ENCODE measurements at regions not wholly inside any gene's neighbourhood (a gene's known extent, or its start where the extent isn't known, plus 50 kb on each side); places are given as distances from the start of the nearest gene placed in this dataset.
A peak's percentile ranks its signal among the peaks of the same experiment; 100 is the strongest.
"Not testable (repeated sequence)": the region's sequence is repeated elsewhere in the genome, so short reads cannot be mapped to it uniquely, and the experiment has no call there.

- H3K4me1 ChIP-seq (ENCODE audit: control insufficient read depth, extremely low read depth, insufficient read depth, low read length); H3K27ac ChIP-seq (ENCODE audit: control insufficient read depth, insufficient read depth, low read length); H3K79me2 ChIP-seq (ENCODE audit: control insufficient read depth, insufficient read depth, low read length); H3K9me1 ChIP-seq (ENCODE audit: control insufficient read depth, extremely low read depth, insufficient read depth, low read length); dilution Hi-C loops (cut with MboI; ENCODE audit: extremely low pct_ligation_motif_present, low sequenced_read_pairs); H3K9ac ChIP-seq (ENCODE audit: control insufficient read depth, extremely low read depth, insufficient read depth, low read length); H3K4me3 ChIP-seq (ENCODE audit: control insufficient read depth in 2 of 3, extremely low read depth in 1 of 3, insufficient read depth in 2 of 3, low read depth in 1 of 3, low read length in 3 of 3); FAIRE-seq; H3K27me3 ChIP-seq (ENCODE audit: control insufficient read depth, extremely low read depth, insufficient read depth, low read length); H3K9me3 ChIP-seq (ENCODE audit: control insufficient read depth, low read depth, low read length); H2AFZ ChIP-seq (ENCODE audit: control insufficient read depth, low read length); DNase-seq (ENCODE audit: low read depth, low spot score); H4K20me1 ChIP-seq (ENCODE audit: control insufficient read depth, extremely low read depth, insufficient read depth, low read length); H3K36me3 ChIP-seq (ENCODE audit: control insufficient read depth in 2 of 2, extremely low read depth in 1 of 2, insufficient read depth in 2 of 2, low read length in 2 of 2); H3K4me2 ChIP-seq (ENCODE audit: control insufficient read depth, extremely low read depth, insufficient read depth, low read depth, low read length): not testable (repeated sequence)
Observed at GRCh38 chr9:62912278-62912677, 1722.4 kb downstream of the SPATA31A7 start.

GRCh38 chr9:62915168-62915567, 1725.3 kb downstream of the SPATA31A7 start:
- H3K4me2 ChIP-seq (ENCODE audit: control insufficient read depth, extremely low read depth, insufficient read depth, low read depth, low read length); H4K20me1 ChIP-seq (ENCODE audit: control insufficient read depth, extremely low read depth, insufficient read depth, low read length); H3K27me3 ChIP-seq (ENCODE audit: control insufficient read depth, extremely low read depth, insufficient read depth, low read length); H3K4me1 ChIP-seq (ENCODE audit: control insufficient read depth, extremely low read depth, insufficient read depth, low read length); H3K79me2 ChIP-seq (ENCODE audit: control insufficient read depth, insufficient read depth, low read length); H3K9me1 ChIP-seq (ENCODE audit: control insufficient read depth, extremely low read depth, insufficient read depth, low read length); H3K4me3 ChIP-seq (ENCODE audit: control insufficient read depth in 2 of 3, extremely low read depth in 1 of 3, insufficient read depth in 2 of 3, low read depth in 1 of 3, low read length in 3 of 3); H3K9ac ChIP-seq (ENCODE audit: control insufficient read depth, extremely low read depth, insufficient read depth, low read length); H3K27ac ChIP-seq (ENCODE audit: control insufficient read depth, insufficient read depth, low read length); dilution Hi-C loops (cut with MboI; ENCODE audit: extremely low pct_ligation_motif_present, low sequenced_read_pairs); DNase-seq (ENCODE audit: low read depth, low spot score); H3K36me3 ChIP-seq (ENCODE audit: control insufficient read depth in 2 of 2, extremely low read depth in 1 of 2, insufficient read depth in 2 of 2, low read length in 2 of 2); H3K9me3 ChIP-seq (ENCODE audit: control insufficient read depth, low read depth, low read length); H2AFZ ChIP-seq (ENCODE audit: control insufficient read depth, low read length); FAIRE-seq: not testable (repeated sequence)

- H3K9ac ChIP-seq (ENCODE audit: control insufficient read depth, extremely low read depth, insufficient read depth, low read length); dilution Hi-C loops (cut with MboI; ENCODE audit: extremely low pct_ligation_motif_present, low sequenced_read_pairs): not testable (repeated sequence)
Observed at GRCh38 chr9:62915661-62916060, 1725.8 kb downstream of the SPATA31A7 start.

GRCh38 chr9:62918648-62919385, 1729.0 kb downstream of the SPATA31A7 start:
- H3K4me2 ChIP-seq (ENCODE audit: control insufficient read depth, extremely low read depth, insufficient read depth, low read depth, low read length); H3K79me2 ChIP-seq (ENCODE audit: control insufficient read depth, insufficient read depth, low read length); H3K9me1 ChIP-seq (ENCODE audit: control insufficient read depth, extremely low read depth, insufficient read depth, low read length); H4K20me1 ChIP-seq (ENCODE audit: control insufficient read depth, extremely low read depth, insufficient read depth, low read length); H3K4me3 ChIP-seq (ENCODE audit: control insufficient read depth in 2 of 3, extremely low read depth in 1 of 3, insufficient read depth in 2 of 3, low read depth in 1 of 3, low read length in 3 of 3); H3K9ac ChIP-seq (ENCODE audit: control insufficient read depth, extremely low read depth, insufficient read depth, low read length); H2AFZ ChIP-seq (ENCODE audit: control insufficient read depth, low read length); H3K27ac ChIP-seq (ENCODE audit: control insufficient read depth, insufficient read depth, low read length); H3K9me3 ChIP-seq (ENCODE audit: control insufficient read depth, low read depth, low read length); H3K4me1 ChIP-seq (ENCODE audit: control insufficient read depth, extremely low read depth, insufficient read depth, low read length); H3K36me3 ChIP-seq (ENCODE audit: control insufficient read depth in 2 of 2, extremely low read depth in 1 of 2, insufficient read depth in 2 of 2, low read length in 2 of 2); FAIRE-seq; dilution Hi-C loops (cut with MboI; ENCODE audit: extremely low pct_ligation_motif_present, low sequenced_read_pairs); DNase-seq (ENCODE audit: low read depth, low spot score); H3K27me3 ChIP-seq (ENCODE audit: control insufficient read depth, extremely low read depth, insufficient read depth, low read length): not testable (repeated sequence)

More at GRCh38 chr9:62915661-62916060, 1725.8 kb downstream of the SPATA31A7 start:
- not testable (repeated sequence) for H3K9me1 ChIP-seq (ENCODE audit: control insufficient read depth, extremely low read depth, insufficient read depth, low read length); H3K79me2 ChIP-seq (ENCODE audit: control insufficient read depth, insufficient read depth, low read length); H3K9me3 ChIP-seq (ENCODE audit: control insufficient read depth, low read depth, low read length); H3K27ac ChIP-seq (ENCODE audit: control insufficient read depth, insufficient read depth, low read length); H4K20me1 ChIP-seq (ENCODE audit: control insufficient read depth, extremely low read depth, insufficient read depth, low read length); H3K36me3 ChIP-seq (ENCODE audit: control insufficient read depth in 2 of 2, extremely low read depth in 1 of 2, insufficient read depth in 2 of 2, low read length in 2 of 2); H3K4me1 ChIP-seq (ENCODE audit: control insufficient read depth, extremely low read depth, insufficient read depth, low read length); DNase-seq (ENCODE audit: low read depth, low spot score); H3K4me2 ChIP-seq (ENCODE audit: control insufficient read depth, extremely low read depth, insufficient read depth, low read depth, low read length); H3K27me3 ChIP-seq (ENCODE audit: control insufficient read depth, extremely low read depth, insufficient read depth, low read length); H2AFZ ChIP-seq (ENCODE audit: control insufficient read depth, low read length); H3K4me3 ChIP-seq (ENCODE audit: control insufficient read depth in 2 of 3, extremely low read depth in 1 of 3, insufficient read depth in 2 of 3, low read depth in 1 of 3, low read length in 3 of 3)
- peak; percentile 79 for FAIRE-seq

- DNase-seq (ENCODE audit: low read depth, low spot score); H3K4me2 ChIP-seq (ENCODE audit: control insufficient read depth, extremely low read depth, insufficient read depth, low read depth, low read length); H3K4me1 ChIP-seq (ENCODE audit: control insufficient read depth, extremely low read depth, insufficient read depth, low read length); H3K79me2 ChIP-seq (ENCODE audit: control insufficient read depth, insufficient read depth, low read length); H3K27ac ChIP-seq (ENCODE audit: control insufficient read depth, insufficient read depth, low read length); dilution Hi-C loops (cut with MboI; ENCODE audit: extremely low pct_ligation_motif_present, low sequenced_read_pairs); H4K20me1 ChIP-seq (ENCODE audit: control insufficient read depth, extremely low read depth, insufficient read depth, low read length); H3K27me3 ChIP-seq (ENCODE audit: control insufficient read depth, extremely low read depth, insufficient read depth, low read length); H3K9me1 ChIP-seq (ENCODE audit: control insufficient read depth, extremely low read depth, insufficient read depth, low read length); H3K9me3 ChIP-seq (ENCODE audit: control insufficient read depth, low read depth, low read length); FAIRE-seq; H3K4me3 ChIP-seq (ENCODE audit: control insufficient read depth in 2 of 3, extremely low read depth in 1 of 3, insufficient read depth in 2 of 3, low read depth in 1 of 3, low read length in 3 of 3); H3K9ac ChIP-seq (ENCODE audit: control insufficient read depth, extremely low read depth, insufficient read depth, low read length); H3K36me3 ChIP-seq (ENCODE audit: control insufficient read depth in 2 of 2, extremely low read depth in 1 of 2, insufficient read depth in 2 of 2, low read length in 2 of 2); H2AFZ ChIP-seq (ENCODE audit: control insufficient read depth, low read length): not testable (repeated sequence)
Observed at GRCh38 chr9:62931484-62931883, 1741.6 kb downstream of the SPATA31A7 start.
